HCT116 (cell line): ENCODE measurements at regions not wholly inside any gene's neighbourhood (a gene's known extent, or its start where the extent isn't known, plus 50 kb on each side); places are given as distances from the start of the nearest gene placed in this dataset.

Experiments used
- ATF3 ChIP-seq: IDR thresholded peaks from 2 replicates; pipeline ENCODE4 v1.6.1; 2012
- CTCF ChIP-seq, 3 experiments: fragments of 200-600 bp in 1 of 3; sonication (generic) in 1 of 3; IDR thresholded peaks in 2 of 3; conservative IDR thresholded peaks in 1 of 3; 2 replicates each; pipeline ENCODE4 v1.5.1; 2012 to 2017; ENCODE audit warnings: low read depth in 2 of 3, low read length in 2 of 3, antibody characterized with exemption in 1 of 3, borderline replicate concordance in 1 of 3, control low read depth in 1 of 3, mild to moderate bottlenecking in 1 of 3, mixed read lengths in 1 of 3, mixed run types in 1 of 3, moderate library complexity in 1 of 3; ENCODE audit not compliant: insufficient read depth in 1 of 3
- EZH2 ChIP-seq: fragments of 200-600 bp; sonication (generic); IDR thresholded peaks from 2 replicates; pipeline ENCODE4 v1.6.1; 2017; ENCODE audit warnings: antibody characterized with exemption, mixed run types
- EZH2phosphoT487 ChIP-seq: fragments of 200-600 bp; IDR thresholded peaks from 2 replicates; pipeline ENCODE4 v1.6.1; 2018; ENCODE audit warnings: antibody characterized with exemption, borderline replicate concordance
- JUND ChIP-seq: IDR thresholded peaks from 2 replicates; pipeline ENCODE4 v1.6.1; 2012
- MAX ChIP-seq: IDR thresholded peaks from 2 replicates; pipeline ENCODE4 v1.6.1; 2012
- POLR2A ChIP-seq: IDR thresholded peaks from 2 replicates; pipeline ENCODE4 v1.7.0; 2011; ENCODE audit warnings: borderline replicate concordance; ENCODE audit not compliant: insufficient read depth, insufficient read length; ENCODE audit errors: extremely low read depth
- POLR2AphosphoS5 ChIP-seq: IDR thresholded peaks from 2 replicates; pipeline ENCODE4 v1.6.1; 2011; ENCODE audit warnings: mild to moderate bottlenecking, low read depth, low read length, moderate library complexity
- REST ChIP-seq: IDR thresholded peaks from 2 replicates; pipeline ENCODE4 v1.6.1; 2012; ENCODE audit warnings: low read depth
- SIN3A ChIP-seq: IDR thresholded peaks from 2 replicates; pipeline ENCODE4 v1.6.1; 2012; ENCODE audit warnings: low read depth
- SP1 ChIP-seq: IDR thresholded peaks from 2 replicates; pipeline ENCODE4 v1.6.1; 2012; ENCODE audit warnings: low read depth
- SRF ChIP-seq: IDR thresholded peaks from 2 replicates; pipeline ENCODE4 v1.6.1; 2012; ENCODE audit warnings: low read depth
- TCF7L2 ChIP-seq: IDR thresholded peaks from 2 replicates; pipeline ENCODE4 v1.7.0; 2011; ENCODE audit warnings: borderline replicate concordance, inconsistent platforms; ENCODE audit not compliant: insufficient read depth, insufficient read length; ENCODE audit errors: extremely low read depth

- TF ChIP-seq CTCF (IDR thresholded peaks at IDR 0.05 in 2 of 3, conservative IDR thresholded peaks at IDR 0.05 in 1 of 3; ENCODE audit: borderline replicate concordance in 1 of 3, insufficient read depth in 1 of 3, low read depth in 2 of 3, low read length in 2 of 3): no peak
- TF ChIP-seq REST: no peak
- TF ChIP-seq POLR2A: no peak
- TF ChIP-seq SRF: no peak
- no peak for TF ChIP-seq EZH2
- no peak for TF ChIP-seq EZH2phosphoT487
- TF ChIP-seq JUND: no peak
- peak; percentile 27; the same call in 1 of the 2 replicates for TF ChIP-seq POLR2AphosphoS5
- TF ChIP-seq TCF7L2: no peak
- TF ChIP-seq SIN3A: no peak
- TF ChIP-seq ATF3: no peak
- TF ChIP-seq SP1: peak; percentile 27; the same call in 1 of the 2 replicates
- no peak for TF ChIP-seq MAX
Observed at GRCh38 chr22:35477911-35478582, 62.6 kb upstream of the RASD2 start.
